SK-N-SH (cell line): ENCODE measurements at regions not wholly inside any gene's neighbourhood (a gene's known extent, or its start where the extent isn't known, plus 50 kb on each side); places are given as distances from the start of the nearest gene placed in this dataset.

ENCODE experiments used
- EP300 ChIP-seq, 2 experiments: IDR thresholded peaks; 2 replicates each; pipeline versions ENCODE4 v1.4.0 to v1.6.1; 2012; ENCODE audit warnings: borderline replicate concordance in 1 of 2, low read depth in 1 of 2, low read length in 1 of 2
- RAD21 ChIP-seq: IDR thresholded peaks from 2 replicates; pipeline ENCODE4 v1.6.1; 2012; ENCODE audit warnings: mild to moderate bottlenecking, low read length
- TAF1 ChIP-seq: IDR thresholded peaks from 2 replicates; pipeline ENCODE4 v1.6.1; 2012; ENCODE audit warnings: low read depth, mild to moderate bottlenecking, low read length, moderate library complexity, borderline replicate concordance
- YY1 ChIP-seq: IDR thresholded peaks from 2 replicates; pipeline ENCODE4 v1.4.0; 2012; ENCODE audit warnings: low read depth, mild to moderate bottlenecking
- TF ChIP-seq, protein P1 (sequence below): fragments of 200-600 bp; sonication (generic); IDR thresholded peaks from 2 replicates; pipeline ENCODE4 v1.6.1; 2017; ENCODE audit warnings: antibody characterized with exemption, mild to moderate bottlenecking, moderate library complexity

DNA sequence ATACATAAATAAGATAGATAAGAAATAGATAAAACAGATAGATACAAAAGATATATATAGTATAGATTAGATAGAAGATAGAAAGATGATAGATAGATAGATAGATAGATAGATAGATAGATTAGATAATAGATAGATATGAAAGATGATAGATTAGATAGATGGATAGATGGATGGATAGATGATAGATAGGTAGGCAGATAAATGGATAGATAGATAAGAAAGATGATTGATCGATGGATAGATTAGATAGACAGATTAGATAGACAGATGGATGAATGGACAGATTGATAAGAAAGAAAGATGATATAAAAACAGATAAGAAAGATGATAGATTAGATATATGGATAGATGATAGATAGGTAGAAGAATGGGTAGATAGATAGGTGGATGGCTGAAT is 90.3 kb downstream of the SMIM20 start:
- no peak for TF ChIP-seq EP300 (IDR thresholded peaks at IDR 0.05; ENCODE audit: borderline replicate concordance in 1 of 2, low read depth in 1 of 2, low read length in 1 of 2)
- TF ChIP-seq RAD21, result no peak
- TF ChIP-seq, protein P1, sequence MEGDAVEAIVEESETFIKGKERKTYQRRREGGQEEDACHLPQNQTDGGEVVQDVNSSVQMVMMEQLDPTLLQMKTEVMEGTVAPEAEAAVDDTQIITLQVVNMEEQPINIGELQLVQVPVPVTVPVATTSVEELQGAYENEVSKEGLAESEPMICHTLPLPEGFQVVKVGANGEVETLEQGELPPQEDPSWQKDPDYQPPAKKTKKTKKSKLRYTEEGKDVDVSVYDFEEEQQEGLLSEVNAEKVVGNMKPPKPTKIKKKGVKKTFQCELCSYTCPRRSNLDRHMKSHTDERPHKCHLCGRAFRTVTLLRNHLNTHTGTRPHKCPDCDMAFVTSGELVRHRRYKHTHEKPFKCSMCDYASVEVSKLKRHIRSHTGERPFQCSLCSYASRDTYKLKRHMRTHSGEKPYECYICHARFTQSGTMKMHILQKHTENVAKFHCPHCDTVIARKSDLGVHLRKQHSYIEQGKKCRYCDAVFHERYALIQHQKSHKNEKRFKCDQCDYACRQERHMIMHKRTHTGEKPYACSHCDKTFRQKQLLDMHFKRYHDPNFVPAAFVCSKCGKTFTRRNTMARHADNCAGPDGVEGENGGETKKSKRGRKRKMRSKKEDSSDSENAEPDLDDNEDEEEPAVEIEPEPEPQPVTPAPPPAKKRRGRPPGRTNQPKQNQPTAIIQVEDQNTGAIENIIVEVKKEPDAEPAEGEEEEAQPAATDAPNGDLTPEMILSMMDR, result no peak
- TF ChIP-seq YY1, result no peak
- no peak for TF ChIP-seq TAF1
